T-helper 17 cell (primary cell): ENCODE measurements at regions not wholly inside any gene's neighbourhood (a gene's known extent, or its start where the extent isn't known, plus 50 kb on each side); places are given as distances from the start of the nearest gene placed in this dataset.
A peak's percentile ranks its signal among the peaks of the same experiment; 100 is the strongest.
"Not testable (repeated sequence)": the region's sequence is repeated elsewhere in the genome, so short reads cannot be mapped to it uniquely, and the experiment has no call there.

Experiments used
- ATAC-seq: fragments of 150-1000 bp; cut with Tn5 transposase; 2 replicates; pipeline ENCODE4 v1.10.0; 2021; ENCODE audit warnings: mild to moderate bottlenecking, moderate library complexity
- DNase-seq, 3 donors: peaks; one replicate each; pipeline versions ENCODE4 v3.0.0 to v3.0.0-alpha.2; 2020 to 2021
- H3K9me3 ChIP-seq: one replicate; pipeline ENCODE4 v1.7.0; 2013; ENCODE audit warnings: low read length, mild to moderate bottlenecking; ENCODE audit not compliant: control insufficient read depth, poor library complexity, severe bottlenecking
- H3K27ac Mint-ChIP-seq: one replicate; pipeline ENCODE4 v1.8.0; 2022; ENCODE audit warnings: mild to moderate bottlenecking, moderate library complexity, mixed read lengths
- H3K27me3 Mint-ChIP-seq: one replicate; pipeline ENCODE4 v1.8.0; 2022; ENCODE audit warnings: mixed read lengths
- H3K36me3 Mint-ChIP-seq: one replicate; pipeline ENCODE4 v1.8.0; 2022; ENCODE audit warnings: low read depth, mixed read lengths
- H3K4me1 Mint-ChIP-seq: one replicate; pipeline ENCODE4 v1.8.0; 2022; ENCODE audit warnings: mild to moderate bottlenecking, mixed read lengths
- H3K4me3 Mint-ChIP-seq: one replicate; pipeline ENCODE4 v1.8.0; 2022; ENCODE audit warnings: mild to moderate bottlenecking, moderate library complexity, mixed read lengths

- Mint-ChIP-seq H3K4me3 (no peak overlapping the region), H3K36me3 (no peaks in the 10 kb centered on the region), H3K4me1 (no peaks in the 10 kb centered on the region), H3K27ac (no peak overlapping the region), H3K27me3 (peaks cover 4% of the 10 kb centered on the region)
- no peak for ATAC-seq
- DNase-seq: no peak
- H3K9me3 ChIP-seq: no peaks in the 10 kb centered on the region
Observed at GRCh38 chrX:40920351-40920750, 164.9 kb upstream of the USP9X start.

GRCh38 chrX:40922307-40922706 is 162.9 kb upstream of the USP9X start:
- Mint-ChIP-seq H3K36me3 (no peaks in the 10 kb centered on the region), H3K4me1 (no peaks in the 10 kb centered on the region), H3K4me3 (no peak overlapping the region), H3K27ac (no peak overlapping the region), H3K27me3 (no peaks in the 10 kb centered on the region)
- DNase-seq: no peak
- H3K9me3 ChIP-seq: no peaks in the 10 kb centered on the region
- ATAC-seq: no peak

GRCh38 chrX:40926739-40927427 is 158.4 kb upstream of the USP9X start:
- not testable (repeated sequence) for H3K9me3 ChIP-seq, ATAC-seq, DNase-seq, H3K27me3 Mint-ChIP-seq, H3K4me1 Mint-ChIP-seq, H3K4me3 Mint-ChIP-seq, H3K36me3 Mint-ChIP-seq, H3K27ac Mint-ChIP-seq

GRCh38 chrX:40928076-40928475 is 157.2 kb upstream of the USP9X start:
- ATAC-seq (no peak), DNase-seq (no peak)
- H3K4me3 Mint-ChIP-seq: no peak overlapping the region
- H3K4me1 Mint-ChIP-seq: peaks cover 4% of the 10 kb centered on the region
- H3K36me3 Mint-ChIP-seq: no peaks in the 10 kb centered on the region
- H3K27ac Mint-ChIP-seq: no peak overlapping the region
- H3K27me3 Mint-ChIP-seq: no peaks in the 10 kb centered on the region
- no peaks in the 10 kb centered on the region for H3K9me3 ChIP-seq

- Mint-ChIP-seq H3K27me3 (no peaks in the 10 kb centered on the region), H3K4me1 (peaks cover 9% of the 10 kb centered on the region), H3K27ac (no peak overlapping the region), H3K36me3 (no peaks in the 10 kb centered on the region), H3K4me3 (no peak overlapping the region)
- H3K9me3 ChIP-seq: no peaks in the 10 kb centered on the region
- no peak for DNase-seq
- no peak for ATAC-seq
Observed at GRCh38 chrX:40931921-40932320, 153.3 kb upstream of the USP9X start.

- peak overlapping the region; percentile 86 for H3K4me3 Mint-ChIP-seq
- DNase-seq: no peak
Observed at GRCh38 chrX:40933132-40933705, 152.0 kb upstream of the USP9X start.

GRCh38 chrX:40933706-40934425 is 151.4 kb upstream of the USP9X start:
- ATAC-seq (peak; percentile 37), DNase-seq (no peak)
- Mint-ChIP-seq H3K4me1 (peaks cover 9% of the 10 kb centered on the region), H3K27ac (peak overlapping the region; percentile 96), H3K27me3 (no peaks in the 10 kb centered on the region), H3K4me3 (peak overlapping the region; percentile 86), H3K36me3 (no peaks in the 10 kb centered on the region)
- H3K9me3 ChIP-seq: no peaks in the 10 kb centered on the region

More at GRCh38 chrX:40933132-40933705, 152.0 kb upstream of the USP9X start:
- Mint-ChIP-seq H3K27ac (peak overlapping the region; percentile 96), H3K4me1 (peaks cover 9% of the 10 kb centered on the region), H3K36me3 (no peaks in the 10 kb centered on the region), H3K27me3 (no peaks in the 10 kb centered on the region)
- H3K9me3 ChIP-seq: no peaks in the 10 kb centered on the region
- peak; percentile 32 for ATAC-seq

- ATAC-seq: no peak
- no peak overlapping the region for H3K4me3 Mint-ChIP-seq
- H3K9me3 ChIP-seq: no peaks in the 10 kb centered on the region
- H3K36me3 Mint-ChIP-seq: no peaks in the 10 kb centered on the region
- H3K4me1 Mint-ChIP-seq: peaks cover 8% of the 10 kb centered on the region
- DNase-seq: no peak
- H3K27me3 Mint-ChIP-seq: no peaks in the 10 kb centered on the region
- H3K27ac Mint-ChIP-seq: no peak overlapping the region
Observed at GRCh38 chrX:40936827-40937226, 148.4 kb upstream of the USP9X start.

GRCh38 chrX:40938423-40938822 is 146.8 kb upstream of the USP9X start:
- H3K4me3 Mint-ChIP-seq: no peak overlapping the region
- H3K4me1 Mint-ChIP-seq: peaks cover 3% of the 10 kb centered on the region
- no peaks in the 10 kb centered on the region for H3K36me3 Mint-ChIP-seq
- no peaks in the 10 kb centered on the region for H3K27me3 Mint-ChIP-seq
- DNase-seq: no peak
- no peak for ATAC-seq
- H3K27ac Mint-ChIP-seq: no peak overlapping the region
- H3K9me3 ChIP-seq: no peaks in the 10 kb centered on the region

- Mint-ChIP-seq H3K36me3 (no peaks in the 10 kb centered on the region), H3K4me3 (no peak overlapping the region), H3K4me1 (peaks cover 2% of the 10 kb centered on the region), H3K27ac (no peak overlapping the region), H3K27me3 (no peaks in the 10 kb centered on the region)
- no peaks in the 10 kb centered on the region for H3K9me3 ChIP-seq
- ATAC-seq (no peak), DNase-seq (no peak)
Observed at GRCh38 chrX:40943093-40943641, 142.1 kb upstream of the USP9X start.

GRCh38 chrX:40945361-40945713 is 139.9 kb upstream of the USP9X start:
- Mint-ChIP-seq H3K4me1 (peaks cover 2% of the 10 kb centered on the region), H3K4me3 (no peak overlapping the region), H3K27me3 (no peaks in the 10 kb centered on the region), H3K27ac (no peak overlapping the region), H3K36me3 (no peaks in the 10 kb centered on the region)
- no peak for DNase-seq
- H3K9me3 ChIP-seq: no peaks in the 10 kb centered on the region
- ATAC-seq: no peak

GRCh38 chrX:40947276-40947675 is 138.0 kb upstream of the USP9X start:
- Mint-ChIP-seq H3K4me1 (peaks cover 2% of the 10 kb centered on the region), H3K27me3 (no peaks in the 10 kb centered on the region), H3K4me3 (no peak overlapping the region), H3K36me3 (no peaks in the 10 kb centered on the region), H3K27ac (no peak overlapping the region)
- H3K9me3 ChIP-seq: no peaks in the 10 kb centered on the region
- DNase-seq (no peak), ATAC-seq (no peak)

GRCh38 chrX:40949071-40949470 is 136.2 kb upstream of the USP9X start:
- no peaks in the 10 kb centered on the region for H3K9me3 ChIP-seq
- Mint-ChIP-seq H3K27ac (no peak overlapping the region), H3K4me1 (peaks cover 7% of the 10 kb centered on the region), H3K27me3 (no peaks in the 10 kb centered on the region), H3K36me3 (no peaks in the 10 kb centered on the region), H3K4me3 (no peak overlapping the region)
- no peak for DNase-seq
- ATAC-seq: no peak
